SK-N-SH treated with all-trans-retinoic acid at 6 μM for 48 hours (cell line): ENCODE measurements at regions not wholly inside any gene's neighbourhood (a gene's known extent, or its start where the extent isn't known, plus 50 kb on each side); places are given as distances from the start of the nearest gene placed in this dataset.
"Not testable (repeated sequence)": the region's sequence is repeated elsewhere in the genome, so short reads cannot be mapped to it uniquely, and the experiment has no call there.

Source experiments
- ATAC-seq: fragments of 200-7000 bp; cut with Tn5 transposase; 3 replicates; pipeline ENCODE4 v1.9.1; 2020; ENCODE audit warnings: mild to moderate bottlenecking, moderate library complexity
- ARNTL ChIP-seq: fragments of 450-650 bp; formaldehyde crosslinking; IDR thresholded peaks from 2 replicates; pipeline ENCODE4 v1.5.0; 2020; ENCODE audit warnings: low read depth, mild to moderate bottlenecking, moderate library complexity, borderline replicate concordance
- CSDC2 ChIP-seq: fragments of 250-450 bp; sonication (Bioruptor Pico); IDR thresholded peaks from 2 replicates; pipeline ENCODE4 v1.5.0; 2020; ENCODE audit warnings: mild to moderate bottlenecking, moderate library complexity
- CSRNP3 ChIP-seq: fragments of 250-450 bp; sonication (Bioruptor Pico); IDR thresholded peaks from 2 replicates; pipeline ENCODE4 v1.5.1; 2021; ENCODE audit warnings: mild to moderate bottlenecking, moderate library complexity
- ESRRG ChIP-seq: fragments of 250-450 bp; sonication (Bioruptor Pico); IDR thresholded peaks from 2 replicates; pipeline ENCODE4 v1.6.1; 2021; ENCODE audit warnings: mild to moderate bottlenecking
- GLIS3 ChIP-seq: fragments of 250-450 bp; sonication (Bioruptor Pico); IDR thresholded peaks from 2 replicates; pipeline ENCODE4 v1.5.0; 2020; ENCODE audit warnings: mild to moderate bottlenecking, moderate library complexity
- ISL1 ChIP-seq: fragments of 250-450 bp; sonication (Bioruptor Pico); IDR thresholded peaks from 2 replicates; pipeline ENCODE4 v2.1.2; 2022; ENCODE audit warnings: mild to moderate bottlenecking, moderate library complexity
- PPARA ChIP-seq: fragments of 250-450 bp; sonication (Bioruptor Pico); IDR thresholded peaks from 2 replicates; pipeline ENCODE4 v1.5.0; 2020; ENCODE audit warnings: mild to moderate bottlenecking, borderline replicate concordance
- RARB ChIP-seq: fragments of 250-450 bp; sonication (Bioruptor Pico); IDR thresholded peaks from 2 replicates; pipeline ENCODE4 v1.8.0; 2021; ENCODE audit warnings: mild to moderate bottlenecking, moderate library complexity
- SNAI2 ChIP-seq: fragments of 250-450 bp; sonication (Bioruptor Pico); IDR thresholded peaks from 2 replicates; pipeline ENCODE4 v1.5.0; 2020; ENCODE audit warnings: mild to moderate bottlenecking, moderate library complexity
- TCF4 ChIP-seq: fragments of 250-450 bp; sonication (Bioruptor Pico); IDR thresholded peaks from 2 replicates; pipeline ENCODE4 v1.8.0; 2021; ENCODE audit warnings: mild to moderate bottlenecking, moderate library complexity, borderline replicate concordance
- TOX ChIP-seq: fragments of 250-450 bp; sonication (Bioruptor Pico); IDR thresholded peaks from 2 replicates; pipeline ENCODE4 v1.8.0; 2021; ENCODE audit warnings: mild to moderate bottlenecking, moderate library complexity, borderline replicate concordance
- TSHZ2 ChIP-seq: fragments of 250-450 bp; sonication (Bioruptor Pico); IDR thresholded peaks from 2 replicates; pipeline ENCODE4 v1.5.0; 2020; ENCODE audit warnings: mild to moderate bottlenecking, moderate library complexity
- ZC3H10 ChIP-seq: fragments of 250-450 bp; sonication (Bioruptor Pico); IDR thresholded peaks from 2 replicates; pipeline ENCODE4 v1.5.1; 2021; ENCODE audit warnings: mild to moderate bottlenecking, moderate library complexity
- ZFP30 ChIP-seq: fragments of 450-650 bp; formaldehyde crosslinking; IDR thresholded peaks from 2 replicates; pipeline ENCODE4 v1.5.0; 2022; ENCODE audit warnings: mild to moderate bottlenecking, moderate library complexity
- ZNF565 ChIP-seq: fragments of 450-650 bp; formaldehyde crosslinking; conservative IDR thresholded peaks from 2 replicates; pipeline ENCODE4 v1.5.0; 2020; ENCODE audit warnings: low read depth, mild to moderate bottlenecking, moderate library complexity
- ZNF70 ChIP-seq: fragments of 450-650 bp; formaldehyde crosslinking; IDR thresholded peaks from 2 replicates; pipeline ENCODE4 v1.5.0; 2020; ENCODE audit warnings: mild to moderate bottlenecking, moderate library complexity
- ZNF8 ChIP-seq: fragments of 450-650 bp; formaldehyde crosslinking; IDR thresholded peaks from 2 replicates; pipeline ENCODE4 v1.5.0; 2020; ENCODE audit warnings: mild to moderate bottlenecking, moderate library complexity
- TF ChIP-seq, protein P1 (sequence below): fragments of 250-450 bp; sonication (Bioruptor Pico); IDR thresholded peaks from 2 replicates; pipeline ENCODE4 v1.5.1; 2020; ENCODE audit warnings: low read depth, mild to moderate bottlenecking, moderate library complexity
- TF ChIP-seq, protein P2 (sequence below): fragments of 250-450 bp; sonication (Bioruptor Pico); IDR thresholded peaks from 2 replicates; pipeline ENCODE4 v1.8.0; 2020; ENCODE audit warnings: mild to moderate bottlenecking, moderate library complexity, borderline replicate concordance
- TF ChIP-seq, protein P3 (sequence below): fragments of 250-450 bp; sonication (Bioruptor Pico); IDR thresholded peaks from 2 replicates; pipeline ENCODE4 v1.8.0; 2021; ENCODE audit warnings: low read depth, mild to moderate bottlenecking, moderate library complexity, borderline replicate concordance

DNA sequence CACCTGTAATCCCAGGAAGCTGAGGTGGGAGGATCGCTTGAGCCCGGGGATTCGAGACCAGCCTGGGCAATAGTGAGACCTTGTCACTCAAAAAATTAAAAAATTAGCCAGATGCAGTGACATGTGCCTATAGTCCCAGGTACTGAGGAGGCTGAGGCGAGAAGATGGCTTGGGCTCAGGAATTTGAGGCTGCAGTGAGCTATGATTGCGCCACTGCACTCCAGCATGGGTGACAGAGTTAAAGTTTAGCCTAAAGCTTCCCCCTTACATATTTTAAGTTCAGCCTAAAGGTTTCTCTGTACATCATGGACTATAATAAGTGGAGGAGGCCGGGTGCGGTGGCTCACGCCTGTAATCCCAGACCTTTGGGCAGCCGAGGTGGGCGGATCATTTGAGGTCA is 70.1 kb downstream of the SPRING1 start:
- ATAC-seq: no peak
- TF ChIP-seq RARB (no peak), ZNF8 (CRISPR knock-in tag) (no peak), CSRNP3 (no peak), ESRRG (CRISPR knock-in tag) (no peak), SNAI2 (no peak), TOX (CRISPR knock-in tag) (no peak), ISL1 (CRISPR knock-in tag) (no peak), ZC3H10 (CRISPR knock-in tag) (no peak), TCF4 (CRISPR knock-in tag) (no peak)

GRCh38 chr12:116666829-116667228 is 71.0 kb downstream of the SPRING1 start:
- not testable (repeated sequence) for ATAC-seq

DNA sequence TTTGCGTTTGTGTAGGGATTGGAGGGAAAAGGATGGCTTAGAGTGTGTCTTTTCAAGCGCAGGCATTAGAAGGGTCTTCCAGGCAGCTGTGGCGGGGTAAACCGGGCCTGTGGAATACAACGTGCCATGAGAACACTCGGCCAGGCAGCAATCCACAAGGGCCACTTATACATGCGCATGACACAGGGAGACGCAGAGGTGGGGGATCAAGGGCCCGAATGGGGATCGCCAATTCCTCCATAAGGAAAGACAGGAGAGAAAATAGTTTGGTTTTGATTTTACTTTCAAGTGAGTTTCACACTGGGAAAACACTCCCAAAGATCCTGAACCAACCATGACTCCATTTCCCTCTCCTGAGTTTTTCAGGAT is 71.6 kb downstream of the SPRING1 start:
- TF ChIP-seq TOX (CRISPR knock-in tag) (no peak), TSHZ2 (CRISPR knock-in tag) (no peak), ARNTL (CRISPR knock-in tag) (no peak), ZNF565 (CRISPR knock-in tag) (no peak), PPARA (CRISPR knock-in tag) (no peak), GLIS3 (CRISPR knock-in tag) (no peak), RARB (no peak), ZNF8 (CRISPR knock-in tag) (no peak), SNAI2 (no peak), ZC3H10 (CRISPR knock-in tag) (no peak), ESRRG (CRISPR knock-in tag) (no peak), ZNF70 (CRISPR knock-in tag) (no peak), CSRNP3 (no peak), ZFP30 (CRISPR knock-in tag) (no peak), CSDC2 (no peak), ISL1 (CRISPR knock-in tag) (no peak)
- TF ChIP-seq, protein P1, sequence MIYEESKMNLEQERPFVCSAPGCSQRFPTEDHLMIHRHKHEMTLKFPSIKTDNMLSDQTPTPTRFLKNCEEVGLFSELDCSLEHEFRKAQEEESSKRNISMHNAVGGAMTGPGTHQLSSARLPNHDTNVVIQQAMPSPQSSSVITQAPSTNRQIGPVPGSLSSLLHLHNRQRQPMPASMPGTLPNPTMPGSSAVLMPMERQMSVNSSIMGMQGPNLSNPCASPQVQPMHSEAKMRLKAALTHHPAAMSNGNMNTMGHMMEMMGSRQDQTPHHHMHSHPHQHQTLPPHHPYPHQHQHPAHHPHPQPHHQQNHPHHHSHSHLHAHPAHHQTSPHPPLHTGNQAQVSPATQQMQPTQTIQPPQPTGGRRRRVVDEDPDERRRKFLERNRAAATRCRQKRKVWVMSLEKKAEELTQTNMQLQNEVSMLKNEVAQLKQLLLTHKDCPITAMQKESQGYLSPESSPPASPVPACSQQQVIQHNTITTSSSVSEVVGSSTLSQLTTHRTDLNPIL (CRISPR knock-in tag): no peak
- TF ChIP-seq, protein P2, sequence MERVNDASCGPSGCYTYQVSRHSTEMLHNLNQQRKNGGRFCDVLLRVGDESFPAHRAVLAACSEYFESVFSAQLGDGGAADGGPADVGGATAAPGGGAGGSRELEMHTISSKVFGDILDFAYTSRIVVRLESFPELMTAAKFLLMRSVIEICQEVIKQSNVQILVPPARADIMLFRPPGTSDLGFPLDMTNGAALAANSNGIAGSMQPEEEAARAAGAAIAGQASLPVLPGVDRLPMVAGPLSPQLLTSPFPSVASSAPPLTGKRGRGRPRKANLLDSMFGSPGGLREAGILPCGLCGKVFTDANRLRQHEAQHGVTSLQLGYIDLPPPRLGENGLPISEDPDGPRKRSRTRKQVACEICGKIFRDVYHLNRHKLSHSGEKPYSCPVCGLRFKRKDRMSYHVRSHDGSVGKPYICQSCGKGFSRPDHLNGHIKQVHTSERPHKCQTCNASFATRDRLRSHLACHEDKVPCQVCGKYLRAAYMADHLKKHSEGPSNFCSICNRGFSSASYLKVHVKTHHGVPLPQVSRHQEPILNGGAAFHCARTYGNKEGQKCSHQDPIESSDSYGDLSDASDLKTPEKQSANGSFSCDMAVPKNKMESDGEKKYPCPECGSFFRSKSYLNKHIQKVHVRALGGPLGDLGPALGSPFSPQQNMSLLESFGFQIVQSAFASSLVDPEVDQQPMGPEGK: no peak
- TF ChIP-seq, protein P3, sequence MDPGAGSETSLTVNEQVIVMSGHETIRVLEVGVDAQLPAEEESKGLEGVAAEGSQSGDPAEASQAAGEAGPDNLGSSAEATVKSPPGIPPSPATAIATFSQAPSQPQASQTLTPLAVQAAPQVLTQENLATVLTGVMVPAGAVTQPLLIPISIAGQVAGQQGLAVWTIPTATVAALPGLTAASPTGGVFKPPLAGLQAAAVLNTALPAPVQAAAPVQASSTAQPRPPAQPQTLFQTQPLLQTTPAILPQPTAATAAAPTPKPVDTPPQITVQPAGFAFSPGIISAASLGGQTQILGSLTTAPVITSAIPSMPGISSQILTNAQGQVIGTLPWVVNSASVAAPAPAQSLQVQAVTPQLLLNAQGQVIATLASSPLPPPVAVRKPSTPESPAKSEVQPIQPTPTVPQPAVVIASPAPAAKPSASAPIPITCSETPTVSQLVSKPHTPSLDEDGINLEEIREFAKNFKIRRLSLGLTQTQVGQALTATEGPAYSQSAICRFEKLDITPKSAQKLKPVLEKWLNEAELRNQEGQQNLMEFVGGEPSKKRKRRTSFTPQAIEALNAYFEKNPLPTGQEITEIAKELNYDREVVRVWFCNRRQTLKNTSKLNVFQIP (CRISPR knock-in tag): no peak
- no peak for ATAC-seq
